ENCODE measurements at regions not wholly inside any gene's neighbourhood (a gene's known extent, or its start where the extent isn't known, plus 50 kb on each side); places are given as distances from the start of the nearest gene placed in this dataset.
"Not testable (repeated sequence)": the region's sequence is repeated elsewhere in the genome, so short reads cannot be mapped to it uniquely, and the experiment has no call there.

- no peak for DNase-seq (ENCODE audit: low spot score)
Observed at GRCh38 chr1:30184393-30185141, 538.8 kb downstream of the MATN1 start.

GRCh38 chr1:30183895-30184294, 539.5 kb downstream of the MATN1 start:
- DNase-seq (ENCODE audit: low spot score) = no peak

GRCh38 chr1:30183006-30183405, 540.4 kb downstream of the MATN1 start:
- no peak for DNase-seq (ENCODE audit: low spot score)

GRCh38 chr1:30179942-30180543, 543.3 kb downstream of the MATN1 start:
- DNase-seq (ENCODE audit: low spot score) = no peak

- no peak for DNase-seq (ENCODE audit: low spot score)
Observed at GRCh38 chr1:30176477-30176876, 546.9 kb downstream of the MATN1 start.

- DNase-seq (ENCODE audit: low spot score) = no peak
Observed at GRCh38 chr1:30174499-30174898, 548.9 kb downstream of the MATN1 start.

- DNase-seq (ENCODE audit: low spot score) = no peak
Observed at GRCh38 chr1:30173560-30173959, 549.8 kb downstream of the MATN1 start.

GRCh38 chr1:30172757-30173156, 550.6 kb downstream of the MATN1 start:
- DNase-seq (ENCODE audit: low spot score) = no peak

- no peak for DNase-seq (ENCODE audit: low spot score)
Observed at GRCh38 chr1:30172299-30172694, 551.1 kb downstream of the MATN1 start.

- DNase-seq (ENCODE audit: low spot score) = no peak
Observed at GRCh38 chr1:30171537-30172298, 551.7 kb downstream of the MATN1 start.

GRCh38 chr1:30169269-30169668, 554.1 kb downstream of the MATN1 start:
- DNase-seq (ENCODE audit: low spot score) = no peak

- no peak for DNase-seq (ENCODE audit: low spot score)
Observed at GRCh38 chr1:30166174-30166573, 557.2 kb downstream of the MATN1 start.

- no peak for DNase-seq (ENCODE audit: low spot score)
Observed at GRCh38 chr1:30165116-30165515, 558.3 kb downstream of the MATN1 start.

- no peak for DNase-seq (ENCODE audit: low spot score)
Observed at GRCh38 chr1:30164693-30165092, 558.7 kb downstream of the MATN1 start.

GRCh38 chr1:30162565-30162964, 560.8 kb downstream of the MATN1 start:
- DNase-seq (ENCODE audit: low spot score) = no peak

- no peak for DNase-seq (ENCODE audit: low spot score)
Observed at GRCh38 chr1:30161953-30162352, 561.4 kb downstream of the MATN1 start.

- no peak for DNase-seq (ENCODE audit: low spot score)
Observed at GRCh38 chr1:30160999-30161689, 562.2 kb downstream of the MATN1 start.

GRCh38 chr1:30159015-30159414, 564.4 kb downstream of the MATN1 start:
- no peak for DNase-seq (ENCODE audit: low spot score)

GRCh38 chr1:30155698-30156097, 567.7 kb downstream of the MATN1 start:
- DNase-seq (ENCODE audit: low spot score) = not testable (repeated sequence)

GRCh38 chr1:30155253-30155652, 568.1 kb downstream of the MATN1 start:
- not testable (repeated sequence) for DNase-seq (ENCODE audit: low spot score)

- DNase-seq (ENCODE audit: low spot score) = no peak
Observed at GRCh38 chr1:30153743-30154449, 569.5 kb downstream of the MATN1 start.

GRCh38 chr1:30151826-30152225, 571.6 kb downstream of the MATN1 start:
- no peak for DNase-seq (ENCODE audit: low spot score)
